Endothelial cell of umbilical vein (primary cell): ENCODE measurements at regions not wholly inside any gene's neighbourhood (a gene's known extent, or its start where the extent isn't known, plus 50 kb on each side); places are given as distances from the start of the nearest gene placed in this dataset.

ENCODE experiments used
- CTCF ChIP-seq, 2 donors: IDR thresholded peaks; 1 replicate in 1 of 2; 2 replicates in 1 of 2; pipeline ENCODE4 v1.5.1; 2011; ENCODE audit warnings: low read length in 2 of 2, mild to moderate bottlenecking in 2 of 2, moderate library complexity in 2 of 2, control low read depth in 1 of 2, inconsistent platforms in 1 of 2, low read depth in 1 of 2; ENCODE audit not compliant: insufficient read depth in 1 of 2; ENCODE audit errors: extremely low read depth in 1 of 2
- EZH2 ChIP-seq: IDR thresholded peaks from 2 replicates; pipeline ENCODE4 v1.6.1; 2012; ENCODE audit warnings: borderline replicate concordance, low read depth, mild to moderate bottlenecking, moderate library complexity, low read length, inconsistent platforms; ENCODE audit not compliant: severe bottlenecking
- FOS ChIP-seq: IDR thresholded peaks from 2 replicates; pipeline ENCODE4 v1.6.1; 2011; ENCODE audit warnings: mild to moderate bottlenecking, low read length, moderate library complexity, borderline replicate concordance; ENCODE audit not compliant: insufficient read depth
- GATA2 ChIP-seq: IDR thresholded peaks from 2 replicates; pipeline ENCODE4 v1.7.0; 2011; ENCODE audit warnings: low read depth, mild to moderate bottlenecking, moderate library complexity, mixed read lengths, low read length; ENCODE audit not compliant: insufficient read length, insufficient read depth
- MAX ChIP-seq: IDR thresholded peaks from 2 replicates; pipeline ENCODE4 v1.6.1; 2011; ENCODE audit not compliant: insufficient read depth, insufficient read length
- POLR2A ChIP-seq: IDR thresholded peaks from 2 replicates; pipeline ENCODE4 v1.6.1; 2012; ENCODE audit warnings: low read depth, mild to moderate bottlenecking, control low read depth, low read length
- POLR2AphosphoS5 ChIP-seq: IDR thresholded peaks from 2 replicates; pipeline ENCODE4 v1.6.1; 2012; ENCODE audit warnings: low read depth, mild to moderate bottlenecking, control low read depth, low read length, moderate library complexity; ENCODE audit not compliant: insufficient read depth

GRCh38 chr3:176937994-176938393, 259.3 kb downstream of the TBL1XR1 start:
- TF ChIP-seq MAX (no peak), CTCF (IDR thresholded peaks at IDR 0.05; ENCODE audit: extremely low read depth in 1 of 2, insufficient read depth in 1 of 2, low read depth in 1 of 2, low read length in 2 of 2) (no peak), POLR2AphosphoS5 (no peak), POLR2A (no peak), EZH2 (no peak), GATA2 (no peak), FOS (no peak)
